Stimulated activated CD4-positive, alpha-beta T cell treated with anti-CD3 and anti-CD28 coated beads, TNF-alpha, amount 100 ng/mL, for 48 hours (primary cell): ENCODE measurements at regions not wholly inside any gene's neighbourhood (a gene's known extent, or its start where the extent isn't known, plus 50 kb on each side); places are given as distances from the start of the nearest gene placed in this dataset.

Experiments used
- DNase-seq, 3 donors: peaks; one replicate each; pipeline ENCODE4 v3.0.0-alpha.2; 2020; ENCODE audit warnings: low read depth in 3 of 3

DNA sequence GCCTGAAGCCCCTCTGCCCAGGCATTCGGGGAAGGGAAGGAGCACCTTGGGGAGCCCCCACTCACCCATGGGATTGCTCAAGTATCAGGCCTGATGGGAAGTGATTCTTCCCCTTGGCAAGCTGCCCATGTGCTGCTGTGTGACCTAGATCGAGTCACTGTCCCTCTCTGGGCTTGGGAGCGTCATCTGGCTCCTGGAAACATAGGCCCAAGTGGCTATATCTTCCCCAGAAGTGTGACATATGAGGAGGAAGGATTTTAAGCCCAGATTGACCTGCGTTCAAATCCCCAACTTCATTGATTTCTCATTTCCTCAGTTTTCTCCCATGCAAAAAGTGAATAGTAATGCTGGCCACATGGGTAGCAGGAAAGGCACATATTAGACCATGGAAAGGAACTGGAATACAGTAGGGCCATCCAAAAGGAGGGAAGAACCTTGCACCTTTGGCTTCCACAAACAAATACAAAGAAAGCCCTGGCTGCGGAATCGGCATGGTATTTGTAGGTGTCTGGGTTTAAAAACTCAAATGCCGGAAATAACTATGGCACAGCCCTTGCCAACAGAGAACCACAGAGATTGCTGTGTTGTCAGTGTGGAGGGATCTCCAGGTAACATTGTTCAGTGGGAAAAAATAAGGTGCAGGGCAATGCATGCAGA is 169.5 kb upstream of the ZMIZ1 start:
- no peak for DNase-seq

DNA sequence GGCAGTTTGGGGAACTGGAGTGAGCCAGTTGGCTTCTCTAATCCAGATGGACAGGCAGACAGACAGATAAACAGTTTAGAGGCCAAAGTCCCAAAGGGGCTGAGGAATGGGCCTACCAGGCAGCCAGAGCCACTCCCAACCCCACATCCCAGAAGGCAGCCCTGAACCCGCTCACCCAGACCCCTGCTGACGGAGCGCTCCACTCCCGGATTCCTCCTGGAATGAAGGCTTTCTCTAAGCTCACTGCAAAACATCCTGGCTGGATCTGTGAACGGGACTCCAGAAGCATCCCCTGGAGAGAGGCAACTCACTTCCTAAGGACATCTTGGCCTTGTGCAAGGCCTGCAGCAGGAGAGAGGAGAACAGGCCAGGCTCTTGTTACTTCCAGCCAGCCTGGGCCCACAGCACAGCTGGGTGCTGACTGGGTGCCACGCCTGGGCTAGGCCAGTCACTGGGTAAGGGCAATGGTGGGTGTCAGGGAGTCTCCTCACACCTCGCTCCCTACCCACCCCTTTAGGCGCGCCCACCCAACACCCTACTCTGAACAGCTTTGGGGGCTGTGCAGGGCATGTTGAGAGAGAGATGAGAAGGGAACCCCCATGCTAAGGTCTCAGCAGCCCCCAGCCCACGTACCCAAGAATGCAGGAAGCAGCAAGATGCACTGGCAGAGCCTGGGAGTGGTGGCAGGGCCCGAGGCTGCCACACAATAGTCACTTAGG is 168.6 kb upstream of the ZMIZ1 start:
- no peak for DNase-seq

DNA sequence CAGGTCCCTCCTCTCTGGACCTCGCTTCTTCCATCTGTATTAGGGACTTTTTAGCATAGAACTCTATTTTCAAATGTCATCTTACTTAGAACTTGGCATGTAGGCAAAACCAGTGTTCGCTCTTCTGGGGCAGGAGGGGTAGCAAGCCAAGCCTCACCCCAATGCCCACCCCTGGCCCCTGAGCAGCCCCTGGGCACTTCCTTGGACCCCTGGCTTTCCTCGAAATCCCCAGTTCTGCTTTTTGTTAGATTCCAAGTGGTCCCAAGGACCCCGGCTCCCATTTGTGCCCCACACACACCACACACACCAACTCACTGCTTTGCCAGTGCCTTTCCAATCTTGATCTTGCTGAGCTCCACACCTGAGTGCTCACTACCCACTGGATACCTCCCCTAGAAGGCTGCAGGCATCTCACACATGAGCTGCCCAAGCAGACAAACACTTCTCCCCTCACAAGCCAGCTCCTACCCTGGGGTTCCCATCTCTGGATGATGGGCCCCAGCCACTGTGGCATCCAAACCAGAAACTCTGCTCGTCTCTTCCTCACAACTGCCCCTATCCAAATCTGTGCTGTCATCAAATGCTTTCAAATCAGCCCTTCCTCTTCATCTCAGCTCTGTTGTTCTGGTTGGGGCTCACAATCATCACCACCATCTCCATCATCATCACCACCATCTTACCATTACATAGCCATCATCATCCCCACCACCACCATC is 167.9 kb upstream of the ZMIZ1 start:
- DNase-seq: no peak

- DNase-seq: no peak
Observed at GRCh38 chr10:78901694-78902093, 167.1 kb upstream of the ZMIZ1 start.

- DNase-seq: no peak
Observed at GRCh38 chr10:78902815-78903214, 166.0 kb upstream of the ZMIZ1 start.

DNA sequence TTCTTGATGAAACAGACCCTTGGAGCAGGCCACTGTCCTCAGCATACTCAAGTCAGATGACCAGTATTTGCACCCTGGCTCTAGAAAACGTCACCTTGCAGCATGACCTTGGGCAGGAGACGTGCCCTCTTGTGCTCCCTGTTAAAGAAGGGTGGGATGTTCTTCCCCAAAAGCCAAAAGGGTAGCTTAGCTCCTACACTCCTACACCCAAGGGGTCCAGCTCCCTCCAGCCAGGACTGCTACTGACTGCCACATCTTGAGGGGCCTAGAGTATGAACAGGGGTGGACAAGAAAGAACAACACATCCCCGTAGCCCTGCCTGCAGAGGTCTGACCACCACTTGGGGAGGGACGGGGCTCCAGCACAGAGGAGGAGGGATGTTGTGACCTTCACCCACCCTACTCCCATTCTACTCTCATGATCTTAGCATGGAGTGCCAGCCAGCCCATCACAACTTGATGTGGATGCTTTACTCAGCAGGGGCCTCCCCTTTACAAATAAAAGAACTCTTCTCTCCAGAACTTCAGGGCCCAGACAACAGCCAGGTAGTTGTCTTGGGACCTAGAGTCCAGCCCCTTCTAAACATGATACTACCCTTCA is 165.3 kb upstream of the ZMIZ1 start:
- no peak for DNase-seq

GRCh38 chr10:78904196-78904595 is 164.6 kb upstream of the ZMIZ1 start:
- DNase-seq: no peak

- no peak for DNase-seq
Observed at GRCh38 chr10:78905015-78905956, 163.5 kb upstream of the ZMIZ1 start.

- DNase-seq: no peak
Observed at GRCh38 chr10:78905957-78906308, 162.8 kb upstream of the ZMIZ1 start.

- no peak for DNase-seq
Observed at GRCh38 chr10:78906734-78907390, 161.9 kb upstream of the ZMIZ1 start.

DNA sequence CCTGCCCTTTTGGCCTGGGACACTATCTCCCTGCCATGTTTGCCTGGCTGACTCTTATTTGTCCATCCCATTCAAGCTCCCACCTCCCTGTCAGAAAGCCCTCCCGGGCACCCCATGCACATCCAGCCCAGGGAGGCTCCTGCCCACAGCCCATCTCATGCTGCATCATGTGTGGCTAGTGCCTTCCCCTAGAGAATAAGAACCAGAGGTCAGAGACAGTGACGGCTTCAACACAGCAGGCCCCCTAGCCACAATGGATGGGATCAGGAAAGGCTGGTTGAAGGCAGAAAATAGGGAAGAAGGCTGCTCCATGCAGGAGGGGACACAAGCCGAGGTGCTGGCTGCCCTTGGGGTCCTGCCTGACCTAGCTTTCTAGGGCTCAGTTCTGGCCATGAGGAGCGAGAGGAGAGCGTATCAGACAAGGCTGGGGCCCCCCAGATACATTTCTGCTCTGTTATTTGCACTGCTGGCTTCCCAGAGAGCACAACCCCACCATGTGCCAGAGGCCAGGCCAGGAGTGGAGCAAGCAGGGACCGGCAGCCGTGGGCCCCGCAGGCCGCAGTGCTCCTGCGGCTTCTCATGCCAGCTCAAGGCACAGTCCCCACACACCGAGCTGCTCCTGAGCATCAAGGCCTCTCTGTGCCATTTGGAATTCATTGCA is 161.1 kb upstream of the ZMIZ1 start:
- DNase-seq: no peak

DNA sequence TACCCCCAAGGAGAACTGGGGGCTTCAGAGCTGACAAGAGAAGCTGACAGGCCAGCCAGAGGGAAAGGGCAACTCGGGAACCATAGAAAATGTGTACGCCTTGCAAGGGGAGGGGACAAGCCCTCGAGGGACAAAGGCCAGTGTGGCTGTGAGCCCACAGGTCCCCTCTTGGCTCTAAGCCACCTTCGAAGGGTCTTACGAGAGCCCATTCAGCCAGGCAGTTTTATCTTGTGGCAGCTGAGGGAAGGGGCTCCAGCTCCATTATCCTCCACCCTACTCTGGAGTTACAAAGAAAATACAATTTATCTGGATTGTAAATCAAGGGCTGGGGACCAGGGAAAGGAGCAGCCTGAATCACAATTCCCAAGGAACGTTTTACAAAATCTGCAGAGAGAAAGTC is 159.5 kb upstream of the ZMIZ1 start:
- DNase-seq: no peak

- DNase-seq: no peak
Observed at GRCh38 chr10:78910021-78910420, 158.7 kb upstream of the ZMIZ1 start.

GRCh38 chr10:78910476-78910875 is 158.3 kb upstream of the ZMIZ1 start:
- no peak for DNase-seq

GRCh38 chr10:78910886-78911285 is 157.9 kb upstream of the ZMIZ1 start:
- no peak for DNase-seq

DNA sequence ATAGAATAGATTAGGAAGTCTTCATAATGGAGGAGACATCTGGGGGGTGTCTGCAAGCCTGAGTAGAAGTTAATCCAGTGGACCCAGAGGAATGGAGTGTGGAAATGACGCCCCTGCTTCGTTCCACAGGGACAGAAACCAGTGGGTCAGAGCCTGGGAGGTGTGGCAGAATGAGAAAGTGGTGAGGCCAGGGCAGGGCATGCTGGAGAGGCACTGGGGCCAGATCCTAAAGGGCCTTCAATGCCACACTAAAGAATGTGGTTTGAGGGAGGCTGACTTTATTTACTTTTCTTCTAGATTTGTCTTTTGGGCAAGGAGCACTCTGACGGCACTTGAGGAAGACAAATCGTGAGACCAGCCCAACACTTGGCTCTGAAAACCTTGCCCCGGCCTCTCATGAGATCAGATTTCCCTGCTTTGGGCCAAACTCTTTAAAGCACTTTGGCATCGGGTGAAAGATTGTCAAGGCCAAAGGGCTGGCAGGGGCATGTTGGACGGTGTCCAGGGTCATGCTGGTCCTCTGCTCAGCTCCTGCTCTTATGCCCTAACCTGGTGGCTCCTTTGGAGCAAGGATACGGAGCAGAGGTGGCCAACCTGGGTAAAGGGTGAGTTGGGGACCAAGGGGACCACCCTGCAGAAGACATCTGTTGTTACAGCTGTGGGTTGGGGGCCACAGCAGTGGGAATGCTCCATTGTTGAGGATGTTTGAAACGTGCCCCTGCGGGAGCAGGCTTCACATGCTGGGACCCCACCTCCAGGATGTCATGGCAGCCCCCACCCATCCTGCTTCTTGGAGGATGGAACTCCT is 157.0 kb upstream of the ZMIZ1 start:
- no peak for DNase-seq

DNA sequence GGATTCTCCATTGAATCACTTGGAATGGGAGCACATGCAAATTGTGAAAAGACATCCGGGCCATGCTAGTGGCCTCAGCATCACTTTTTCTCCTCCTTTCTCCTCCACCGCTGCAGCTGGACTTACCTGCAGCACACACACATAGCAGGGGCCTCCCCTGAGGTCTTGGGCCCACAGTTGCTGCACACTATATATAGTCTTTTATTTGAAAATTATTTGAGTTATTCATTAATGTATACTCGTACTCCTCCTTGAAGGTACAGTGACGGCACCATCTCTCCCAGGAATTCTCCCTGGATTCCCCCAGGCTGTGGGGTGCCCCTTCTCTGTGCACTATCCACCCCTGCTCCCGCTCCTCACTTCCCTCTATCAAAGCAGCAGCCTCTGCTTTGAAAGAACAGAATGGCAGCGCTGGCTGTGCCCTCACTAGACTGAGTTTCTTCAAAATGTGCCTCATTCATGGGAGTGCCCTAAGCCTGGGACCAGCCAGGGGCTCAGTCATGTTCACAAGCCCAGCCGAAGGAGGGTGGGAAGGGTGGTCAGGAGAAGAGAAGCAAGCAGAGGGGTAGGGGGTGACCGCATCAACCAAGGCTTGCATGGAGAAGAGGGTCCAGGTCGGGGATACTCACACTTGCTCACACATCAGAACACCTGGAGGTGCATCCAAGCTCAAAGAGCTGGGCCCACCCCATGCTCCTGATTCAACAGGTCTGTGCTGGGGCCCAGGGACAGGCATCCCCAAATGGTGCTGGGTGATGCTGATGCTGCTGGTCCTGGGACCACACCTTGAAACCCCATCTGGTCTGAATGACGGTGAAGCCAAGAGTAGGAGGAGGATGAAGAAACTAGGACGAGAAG is 156.2 kb upstream of the ZMIZ1 start:
- no peak for DNase-seq

GRCh38 chr10:78913219-78914059 is 155.3 kb upstream of the ZMIZ1 start:
- DNase-seq: no peak
